HG02798 (cell line): ENCODE measurements at regions not wholly inside any gene's neighbourhood (a gene's known extent, or its start where the extent isn't known, plus 50 kb on each side); places are given as distances from the start of the nearest gene placed in this dataset.

Experiments used
- ATAC-seq: cut with Tn5 transposase; IDR thresholded peaks from one replicate; pipeline ENCODE4 v1.9.1; 2021; ENCODE audit warnings: mild to moderate bottlenecking; ENCODE audit not compliant: unreplicated experiment, poor library complexity

DNA sequence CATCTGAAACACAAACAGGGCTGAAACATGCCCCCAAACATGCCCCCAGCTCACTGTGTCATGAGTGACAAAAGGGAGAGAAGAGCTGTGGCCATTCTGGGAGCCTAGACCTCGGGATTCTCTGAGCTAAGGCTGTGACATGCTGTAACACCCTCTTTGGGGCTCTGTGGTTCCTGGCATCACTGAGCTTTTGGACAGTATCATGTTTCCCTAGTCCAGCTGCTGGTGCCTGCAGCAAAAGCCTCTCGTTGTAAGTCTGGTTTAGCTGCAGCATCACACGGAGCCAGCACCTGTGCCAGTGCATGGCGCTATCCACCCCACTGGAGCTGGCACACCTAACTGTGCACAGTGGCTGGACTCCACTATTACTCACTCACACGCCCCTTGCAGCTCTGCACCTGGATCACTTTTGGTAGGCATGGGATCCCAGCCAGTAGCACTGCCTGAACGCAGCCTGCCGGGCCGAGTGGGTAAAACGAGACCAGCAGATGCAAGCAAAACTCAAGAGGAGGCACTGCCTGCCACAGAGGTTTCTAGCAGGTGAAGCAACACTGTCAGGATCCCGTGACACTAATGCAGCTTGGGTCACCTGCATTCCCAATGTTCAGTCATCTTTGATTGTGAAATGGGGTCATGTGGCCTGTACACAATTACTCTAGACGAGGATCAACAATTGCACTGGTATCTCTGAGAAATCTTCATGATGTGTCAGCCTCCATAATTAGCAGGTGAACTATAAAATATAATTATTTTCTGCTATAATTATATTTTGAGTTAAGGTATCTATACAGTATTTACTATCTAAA is 547.2 kb downstream of the ZNF804A start:
- no peak for ATAC-seq

DNA sequence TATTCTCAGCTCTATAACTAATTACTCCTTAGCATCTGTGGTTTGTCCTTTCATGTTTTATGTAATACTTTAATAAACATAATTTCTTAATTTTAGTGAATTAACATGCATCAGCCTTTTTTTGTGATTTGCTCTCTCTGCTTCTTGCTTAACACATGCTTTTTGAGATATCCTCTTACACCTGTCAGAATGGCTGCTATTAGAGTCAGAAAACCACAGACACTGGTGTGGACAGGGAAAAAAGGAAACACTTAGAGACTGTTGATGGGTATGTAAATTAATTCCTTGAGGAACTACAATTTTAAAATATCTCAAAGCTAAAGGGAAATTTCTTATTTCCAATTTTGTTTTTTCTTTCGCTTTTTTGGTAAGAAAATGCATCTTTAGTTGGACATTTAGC is 549.0 kb downstream of the ZNF804A start:
- no peak for ATAC-seq

DNA sequence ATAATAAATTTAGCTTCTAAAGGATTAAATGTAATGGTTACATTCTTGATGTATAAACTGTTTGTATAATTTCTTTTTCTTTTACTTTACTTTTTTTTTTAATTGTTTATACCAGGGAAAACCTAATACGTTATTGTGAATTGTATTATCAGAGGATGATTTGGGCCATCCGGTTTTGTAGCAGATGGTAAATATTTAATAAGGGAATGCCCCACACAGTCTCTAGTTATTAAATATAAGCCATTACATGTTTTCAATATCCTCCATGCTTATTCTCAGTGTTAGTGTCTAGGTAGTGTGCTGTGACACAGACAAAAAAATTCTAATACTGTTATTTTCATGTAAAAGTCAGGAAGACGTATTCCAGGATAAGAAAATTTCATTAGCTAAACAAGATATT is 553.9 kb downstream of the ZNF804A start:
- no peak for ATAC-seq

DNA sequence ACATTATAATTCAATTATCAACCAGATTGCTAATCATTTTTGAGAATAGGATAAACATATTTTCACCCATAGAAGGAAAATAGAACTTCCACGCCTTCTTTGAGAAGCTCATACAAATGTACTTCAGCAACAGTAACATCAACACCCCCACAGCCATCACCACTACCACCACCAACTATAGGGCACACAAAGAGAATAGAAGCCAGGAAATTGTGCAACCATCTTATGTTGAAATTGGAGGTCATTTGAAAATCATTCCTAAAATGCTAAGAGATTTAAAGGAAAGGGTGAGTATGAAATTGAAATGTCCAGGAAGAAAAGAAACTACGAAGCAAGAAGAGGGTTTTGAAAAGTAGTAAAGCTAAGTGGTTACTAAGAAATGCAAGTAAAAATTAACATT is 563.4 kb downstream of the ZNF804A start:
- no peak for ATAC-seq

DNA sequence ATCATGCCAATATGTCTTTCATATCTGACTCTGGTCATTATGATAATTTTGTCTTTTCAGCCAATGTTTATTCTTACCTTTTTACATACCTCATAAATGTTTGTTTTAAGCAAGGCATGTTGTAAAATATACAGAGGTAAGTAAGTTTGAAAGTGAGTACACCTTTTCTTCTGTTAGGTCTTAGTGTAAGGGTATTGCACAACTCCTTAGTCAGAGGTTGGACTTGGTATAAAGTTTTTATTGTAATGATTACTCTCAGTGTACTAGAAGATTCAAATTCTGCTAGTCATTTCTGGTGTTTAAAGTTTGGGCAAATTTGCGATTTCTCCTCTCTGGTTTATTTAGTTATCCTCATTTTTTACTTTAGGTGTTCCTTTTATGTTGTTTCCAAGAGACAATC is 564.3 kb upstream of the FSIP2 start:
- ATAC-seq: no peak

DNA sequence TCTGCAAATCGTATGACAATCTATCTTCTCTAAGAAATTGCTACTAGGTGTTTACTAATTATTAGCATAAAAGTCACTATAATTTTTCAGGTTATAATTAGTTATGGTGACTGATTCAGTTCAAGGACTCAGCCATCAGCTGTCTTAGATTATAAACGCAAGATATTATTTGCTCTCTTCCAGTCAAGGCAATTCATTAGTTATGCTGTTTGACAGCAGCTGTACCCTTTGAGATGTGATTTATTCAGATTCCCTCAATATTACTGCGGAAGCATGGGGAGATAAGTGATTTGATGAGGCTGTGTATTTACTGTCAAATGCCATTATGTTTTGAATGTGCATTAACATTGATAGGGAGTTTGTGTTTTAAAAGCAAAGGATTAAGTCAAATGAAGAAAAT is 558.9 kb upstream of the FSIP2 start:
- ATAC-seq: no peak

DNA sequence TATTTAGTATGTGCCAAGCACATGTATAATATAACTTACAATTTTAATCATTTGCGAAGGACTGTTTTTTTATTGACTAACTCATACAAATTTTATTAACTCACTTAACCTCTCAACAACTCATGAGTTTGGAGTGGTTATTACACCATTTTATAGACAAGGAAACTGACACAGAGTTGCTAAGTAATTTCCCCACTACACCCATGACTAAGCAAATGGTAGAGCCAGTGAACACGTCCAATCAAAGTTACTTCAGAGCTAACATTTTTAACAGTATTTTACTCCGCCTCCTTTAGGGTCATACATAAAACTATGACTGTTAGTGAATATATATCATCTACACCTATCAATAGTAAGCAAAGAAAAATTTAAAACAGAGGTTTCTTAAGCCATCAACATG is 556.7 kb upstream of the FSIP2 start:
- ATAC-seq: no peak

DNA sequence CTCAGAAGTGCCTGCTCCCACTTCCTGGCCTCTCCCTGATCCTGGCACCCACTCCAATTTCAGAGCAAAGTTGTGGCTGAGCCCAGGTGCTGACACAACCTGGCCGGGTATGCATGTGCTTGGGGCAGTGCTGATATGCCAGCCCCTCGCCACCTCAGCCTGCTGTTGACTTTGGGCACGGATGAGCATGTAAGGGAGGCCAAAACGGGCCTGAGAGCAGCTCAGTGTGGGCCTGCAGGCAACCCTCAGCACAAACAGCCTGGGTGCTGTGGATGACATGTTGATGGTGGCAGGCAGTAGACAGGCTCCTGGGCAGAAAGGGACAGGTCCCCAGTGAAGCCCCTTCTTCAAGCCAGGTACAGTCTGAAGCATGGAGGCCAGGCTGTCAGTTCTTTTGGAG is 553.6 kb upstream of the FSIP2 start:
- no peak for ATAC-seq

DNA sequence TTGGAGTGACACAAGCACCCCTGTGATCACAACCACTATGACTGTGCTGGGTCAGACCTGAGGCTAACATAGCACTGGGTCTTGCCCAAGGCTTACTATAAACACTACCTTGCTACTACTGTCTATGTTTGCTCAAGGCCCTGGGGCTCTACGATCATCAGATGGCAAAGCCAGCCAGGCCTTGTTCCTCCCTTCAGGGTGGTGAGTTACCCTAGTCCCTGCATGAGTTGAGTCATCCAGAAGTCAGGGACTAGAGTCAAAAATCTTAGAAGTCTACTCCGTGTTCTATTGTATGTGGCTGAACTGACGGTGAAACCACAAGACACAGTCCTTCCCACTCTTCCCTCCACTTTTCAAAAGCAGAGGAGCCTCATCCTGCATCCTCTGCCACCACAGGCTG is 551.2 kb upstream of the FSIP2 start:
- ATAC-seq: no peak

DNA sequence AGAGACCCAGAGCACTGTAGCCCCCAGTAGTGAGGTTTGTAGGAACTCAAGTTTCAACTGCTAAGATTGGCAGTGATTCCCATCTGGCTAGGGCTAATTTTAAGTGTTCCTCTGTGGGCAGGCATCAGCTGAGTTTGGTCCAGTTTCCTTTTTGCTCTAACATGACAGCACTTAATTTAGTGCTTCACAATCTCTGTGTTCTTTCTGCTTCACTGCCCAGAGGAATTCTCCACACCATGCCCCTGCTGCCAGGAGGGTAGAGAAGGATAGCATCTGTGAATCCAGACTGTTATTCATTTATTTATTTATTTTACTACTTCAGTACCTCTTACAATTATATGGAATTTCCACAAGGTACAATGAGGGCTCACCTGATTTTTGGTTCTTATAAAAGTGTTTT is 549.9 kb upstream of the FSIP2 start:
- ATAC-seq: no peak

DNA sequence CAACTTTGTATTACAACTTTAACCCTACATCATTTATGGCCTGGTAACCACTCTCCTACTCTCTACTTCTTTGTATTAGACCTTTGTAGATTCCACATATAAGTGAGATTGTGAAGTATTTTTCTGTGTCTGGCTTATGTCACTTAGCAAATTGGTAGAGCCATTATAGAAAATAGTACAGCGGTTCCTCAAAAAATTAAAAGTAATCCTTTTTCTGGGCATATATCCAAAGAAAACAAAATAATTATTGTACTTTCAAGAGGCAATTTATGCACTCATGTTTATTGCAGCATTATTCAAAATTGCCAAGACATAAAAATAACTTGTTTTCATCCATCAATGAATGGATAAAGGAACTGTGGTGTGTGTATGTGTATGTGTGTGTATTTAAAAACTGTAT is 537.5 kb upstream of the FSIP2 start:
- no peak for ATAC-seq

DNA sequence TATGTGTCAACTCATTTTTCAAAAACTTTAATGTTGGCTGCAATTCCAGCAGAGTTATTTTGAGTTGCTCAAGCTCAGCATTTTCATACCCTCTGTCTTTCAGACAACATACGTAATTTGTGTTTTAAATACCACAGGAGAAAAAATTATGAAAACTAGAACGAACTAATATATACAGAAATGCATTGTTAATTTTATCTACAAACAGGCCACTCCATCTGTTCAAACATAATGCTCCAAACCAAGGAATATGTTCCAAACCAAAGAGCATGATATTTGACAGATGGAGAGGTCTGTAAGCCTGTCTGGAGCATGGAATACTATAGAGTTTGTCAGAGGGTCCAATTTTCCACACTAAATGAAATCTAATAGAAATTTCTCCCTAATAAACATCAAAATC is 536.2 kb upstream of the FSIP2 start:
- ATAC-seq: no peak

DNA sequence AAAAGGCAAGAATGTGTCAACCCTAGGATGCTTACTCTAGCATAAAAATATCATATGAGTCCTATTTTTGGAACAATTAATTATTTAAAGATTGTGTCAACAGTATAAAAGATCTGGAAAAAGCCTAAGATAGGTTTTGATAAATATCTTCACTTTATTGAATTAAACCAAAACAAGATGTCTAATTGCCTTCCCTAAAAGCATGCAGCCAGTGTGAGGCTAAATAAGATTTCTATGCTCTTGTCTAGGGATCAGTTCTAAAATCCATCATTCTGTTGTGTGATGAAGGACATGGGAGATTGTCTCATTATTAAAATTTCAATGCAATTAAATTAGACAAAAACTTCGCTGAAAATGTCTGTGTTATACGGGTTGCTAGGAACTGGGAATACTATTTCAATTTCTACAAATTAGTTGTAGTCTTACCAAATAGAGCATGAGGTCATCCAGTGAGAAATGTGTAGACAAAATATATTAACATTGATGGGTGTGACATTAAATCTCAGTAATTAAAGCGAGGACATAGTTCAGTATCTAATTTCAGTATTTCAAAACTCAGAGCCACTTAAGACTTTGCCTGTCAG is 535.6 kb upstream of the FSIP2 start:
- ATAC-seq: no peak

DNA sequence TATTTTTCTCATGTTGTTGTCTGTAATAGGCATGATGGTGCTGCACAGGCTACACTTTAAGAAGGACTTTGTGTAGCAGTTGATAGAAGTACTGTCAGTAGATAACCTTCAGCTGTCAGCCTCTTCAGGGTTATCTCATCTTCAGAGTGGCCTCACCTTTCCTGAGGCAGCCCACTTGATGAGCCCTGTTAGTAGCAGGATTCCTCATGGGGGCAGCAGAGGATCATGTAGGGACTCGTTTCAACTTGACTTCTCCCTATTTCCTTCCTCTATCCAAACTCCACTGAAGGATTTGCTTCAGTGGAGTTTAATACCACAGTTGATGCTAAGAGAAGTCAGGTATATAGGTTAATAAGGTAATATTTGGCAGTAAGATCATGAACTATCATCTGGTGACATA is 530.3 kb upstream of the FSIP2 start:
- ATAC-seq: no peak

DNA sequence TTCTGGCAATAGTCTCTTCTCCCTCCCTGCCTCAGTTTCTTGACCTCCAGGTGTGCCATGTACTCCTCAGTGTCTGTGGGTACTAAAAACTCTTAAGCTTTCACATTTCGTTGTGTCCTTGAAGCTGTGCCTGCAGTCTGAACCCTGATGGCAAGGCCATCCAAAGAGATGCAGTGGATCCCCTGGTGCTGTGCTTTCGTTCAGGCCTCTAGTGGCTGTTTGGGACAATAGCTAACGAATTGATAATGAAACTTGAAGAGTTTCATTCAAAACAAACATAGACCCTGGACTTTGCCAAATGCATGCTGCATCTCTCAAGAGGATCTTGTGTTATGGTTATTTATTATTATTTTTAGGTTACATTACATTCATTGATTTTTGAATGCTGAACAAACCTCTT is 523.1 kb upstream of the FSIP2 start:
- ATAC-seq: peak; percentile 77

DNA sequence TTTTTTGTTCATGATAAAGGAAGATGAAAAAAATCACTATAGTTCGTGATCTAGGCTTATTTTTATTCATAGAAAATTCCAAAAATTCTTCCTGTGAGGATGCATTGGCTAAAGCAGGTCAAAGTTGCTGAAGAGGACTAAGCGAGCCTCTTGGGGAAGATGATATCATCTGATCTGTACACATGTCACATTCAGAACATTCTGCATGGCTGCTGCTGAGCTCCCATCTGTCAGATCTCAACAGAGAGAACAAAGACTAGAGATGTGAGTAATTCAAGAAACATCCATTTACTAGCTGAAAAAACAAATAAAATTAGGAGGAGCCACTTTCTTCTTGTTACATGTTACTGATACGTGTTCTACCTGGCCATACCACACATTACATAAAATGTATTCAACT is 518.6 kb upstream of the FSIP2 start:
- no peak for ATAC-seq

DNA sequence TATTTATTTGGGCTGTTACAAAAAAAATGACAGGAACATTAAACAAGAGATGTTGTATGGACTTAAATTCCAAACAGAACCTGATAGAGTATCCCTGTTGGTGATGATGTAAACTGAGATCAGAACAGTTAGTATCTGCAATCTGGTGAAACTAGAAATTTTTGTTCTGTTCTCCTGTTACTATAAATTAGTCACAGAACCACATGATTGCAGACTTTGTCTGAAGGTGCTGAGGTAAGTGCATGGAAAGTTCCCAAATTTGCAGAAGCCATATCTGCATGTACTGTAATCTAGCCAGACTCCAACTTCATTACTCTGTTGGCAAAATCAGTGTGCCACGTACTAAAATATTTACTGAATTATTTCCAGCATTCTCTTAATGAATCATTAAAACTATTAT is 516.3 kb upstream of the FSIP2 start:
- no peak for ATAC-seq

DNA sequence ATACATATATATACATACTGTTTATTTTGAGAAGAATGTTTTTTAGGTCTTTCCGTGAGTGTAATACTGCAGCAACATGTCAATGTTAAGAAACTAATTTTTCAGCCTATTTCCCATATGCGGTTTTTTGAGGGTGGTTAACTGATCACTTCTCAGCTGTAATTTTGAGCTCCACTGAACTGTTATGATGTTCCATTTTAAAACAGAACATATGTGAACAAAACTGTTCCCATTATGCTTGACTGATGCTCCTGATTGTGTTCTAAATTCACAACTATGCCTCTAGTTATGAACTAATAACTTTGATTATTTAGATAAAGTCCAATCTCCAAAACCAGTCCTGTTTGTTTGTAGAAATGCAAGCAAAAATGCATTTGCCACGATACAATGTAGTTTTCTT is 511.2 kb upstream of the FSIP2 start:
- ATAC-seq: no peak

DNA sequence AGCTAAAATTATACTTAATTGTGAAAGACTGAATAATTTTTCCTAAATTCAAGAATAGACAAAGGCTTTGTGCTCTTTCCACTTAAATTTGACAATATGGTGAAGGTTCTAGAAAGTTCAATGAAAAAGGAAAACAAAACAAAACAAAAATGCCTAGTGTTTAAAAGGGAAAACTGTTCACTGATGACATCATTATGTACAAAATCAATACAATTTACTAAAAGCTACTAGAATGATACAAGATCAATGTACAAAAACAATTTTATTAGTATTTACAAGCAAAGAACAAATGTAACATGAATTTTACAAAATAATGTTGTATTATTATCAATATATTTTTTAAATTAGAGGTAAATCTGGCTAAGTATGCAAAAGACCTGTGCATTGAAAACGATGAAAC is 499.1 kb upstream of the FSIP2 start:
- ATAC-seq: no peak

DNA sequence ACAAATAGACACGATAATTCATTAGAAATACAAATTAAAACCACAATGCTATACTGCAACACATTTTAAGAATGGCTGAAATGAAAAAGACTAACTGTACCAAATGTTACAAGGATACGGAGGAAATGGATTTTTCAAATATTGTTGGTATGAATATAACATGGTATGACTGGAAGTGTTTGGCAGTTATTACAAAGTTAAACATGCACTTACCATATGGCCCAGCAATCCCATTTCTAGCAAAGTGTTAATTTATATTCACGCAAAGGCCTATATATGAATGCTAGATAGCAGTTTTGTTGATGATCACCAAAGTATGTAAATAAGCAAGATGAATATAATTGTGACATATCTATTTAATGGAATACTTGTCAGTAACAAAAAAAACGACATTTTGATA is 497.8 kb upstream of the FSIP2 start:
- ATAC-seq: no peak

DNA sequence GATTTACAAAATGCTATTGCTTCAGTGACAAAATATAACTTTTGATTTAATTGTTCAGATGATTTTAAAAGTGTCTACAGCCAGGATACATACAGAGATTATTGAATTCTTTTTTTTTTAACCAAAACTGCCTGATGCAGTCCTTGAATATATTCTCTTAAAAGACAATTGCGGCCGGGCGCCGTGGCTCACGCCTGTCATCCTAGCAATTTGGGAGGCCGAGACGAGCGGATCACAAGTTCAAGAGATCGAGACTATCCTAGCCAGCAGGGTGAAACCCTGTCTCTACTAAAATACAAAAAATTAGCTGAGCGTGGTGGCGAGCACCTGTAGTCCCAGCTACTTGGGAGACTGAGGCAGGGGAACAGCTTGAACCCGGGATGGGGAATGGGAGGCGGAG is 497.0 kb upstream of the FSIP2 start:
- ATAC-seq: no peak

DNA sequence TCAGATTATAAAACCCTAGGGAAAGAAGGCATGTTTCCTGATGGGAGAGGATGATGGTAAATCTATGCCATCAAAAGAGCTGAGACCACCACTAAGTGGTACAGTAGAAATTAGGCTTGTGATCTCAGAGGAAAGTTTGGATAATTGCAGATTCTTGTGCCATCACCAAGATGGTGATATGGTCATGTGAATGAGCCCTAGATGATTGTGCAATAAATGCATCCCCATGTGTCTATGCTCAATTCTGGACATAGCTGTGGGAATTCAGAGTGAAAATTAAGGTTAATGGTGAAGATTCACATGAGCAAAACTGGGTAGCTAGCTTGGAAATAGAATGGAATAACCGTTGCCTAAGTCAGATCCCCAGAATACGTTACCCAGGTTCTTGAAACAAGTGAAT is 496.1 kb upstream of the FSIP2 start:
- ATAC-seq: no peak
